ENCODE measurements at regions not wholly inside any gene's neighbourhood (a gene's known extent, or its start where the extent isn't known, plus 50 kb on each side); places are given as distances from the start of the nearest gene placed in this dataset.

DNA sequence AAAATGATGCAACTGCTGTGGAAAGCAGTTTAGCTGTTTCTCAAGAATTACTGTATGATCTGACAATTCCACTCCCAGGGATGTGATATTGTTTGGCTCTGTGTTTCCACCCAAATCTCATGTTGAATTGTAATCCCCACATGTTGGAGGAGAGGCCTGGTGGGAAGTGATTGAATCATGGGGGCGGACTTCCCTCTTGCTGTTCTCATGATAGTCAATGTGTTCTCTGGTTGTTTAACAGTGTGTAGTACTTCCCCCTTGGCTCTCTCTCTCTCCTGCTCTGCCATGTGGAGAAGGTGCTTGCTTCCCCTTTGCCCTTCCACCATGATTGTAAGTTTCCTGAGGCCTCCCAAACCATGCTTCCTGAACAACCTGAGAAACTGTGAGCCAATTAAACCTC lies 93.4 kb upstream of the CPM start:
- Histone ChIP-seq H3K27me3 (ENCODE audit: control insufficient read depth, insufficient read depth, low read length) (no peaks in the 10 kb centered on the region), H3K4me3 (ENCODE audit: low read depth, low read length) (no peak overlapping the region), H3K36me3 (ENCODE audit: control insufficient read depth, insufficient read depth, low read length) (no peaks in the 10 kb centered on the region)
- DNase-seq (ENCODE audit: low read depth): no peak
- TF ChIP-seq, protein P1, sequence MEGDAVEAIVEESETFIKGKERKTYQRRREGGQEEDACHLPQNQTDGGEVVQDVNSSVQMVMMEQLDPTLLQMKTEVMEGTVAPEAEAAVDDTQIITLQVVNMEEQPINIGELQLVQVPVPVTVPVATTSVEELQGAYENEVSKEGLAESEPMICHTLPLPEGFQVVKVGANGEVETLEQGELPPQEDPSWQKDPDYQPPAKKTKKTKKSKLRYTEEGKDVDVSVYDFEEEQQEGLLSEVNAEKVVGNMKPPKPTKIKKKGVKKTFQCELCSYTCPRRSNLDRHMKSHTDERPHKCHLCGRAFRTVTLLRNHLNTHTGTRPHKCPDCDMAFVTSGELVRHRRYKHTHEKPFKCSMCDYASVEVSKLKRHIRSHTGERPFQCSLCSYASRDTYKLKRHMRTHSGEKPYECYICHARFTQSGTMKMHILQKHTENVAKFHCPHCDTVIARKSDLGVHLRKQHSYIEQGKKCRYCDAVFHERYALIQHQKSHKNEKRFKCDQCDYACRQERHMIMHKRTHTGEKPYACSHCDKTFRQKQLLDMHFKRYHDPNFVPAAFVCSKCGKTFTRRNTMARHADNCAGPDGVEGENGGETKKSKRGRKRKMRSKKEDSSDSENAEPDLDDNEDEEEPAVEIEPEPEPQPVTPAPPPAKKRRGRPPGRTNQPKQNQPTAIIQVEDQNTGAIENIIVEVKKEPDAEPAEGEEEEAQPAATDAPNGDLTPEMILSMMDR (IDR thresholded peaks at IDR 0.05; ENCODE audit: insufficient read depth, low read depth, low read length): no peak
- POLR2A ChIA-PET: no interaction called here
- CTCF ChIA-PET: no interaction called here

- ChIA-PET CTCF (interaction anchor here (1.4 kb wide), 1 partner anchor 10 kb away, joined by 5 read pairs; no protein-coding TSS in a partner anchor), POLR2A (no interaction called here)
- TF ChIP-seq, protein P1 (IDR thresholded peaks at IDR 0.05; ENCODE audit: insufficient read depth, low read depth, low read length): no peak
- H3K4me3 ChIP-seq (ENCODE audit: low read depth, low read length): no peak overlapping the region
- DNase-seq (ENCODE audit: low read depth): no peak
- no peaks in the 10 kb centered on the region for H3K27me3 ChIP-seq (ENCODE audit: control insufficient read depth, insufficient read depth, low read length)
- H3K36me3 ChIP-seq (ENCODE audit: control insufficient read depth, insufficient read depth, low read length): no peaks in the 10 kb centered on the region
These were observed 94.5 kb upstream of the CPM start for GRCh38 chr12:69027411-69027881.

GRCh38 chr12:69028941-69029729 lies 96.2 kb upstream of the CPM start:
- Histone ChIP-seq H3K27me3 (ENCODE audit: control insufficient read depth, insufficient read depth, low read length) (no peaks in the 10 kb centered on the region), H3K36me3 (ENCODE audit: control insufficient read depth, insufficient read depth, low read length) (no peaks in the 10 kb centered on the region), H3K4me3 (ENCODE audit: low read depth, low read length) (no peak overlapping the region)
- ChIA-PET POLR2A (no interaction called here), CTCF (interaction anchor here (1.0 to 1.4 kb wide), 2 partner anchors 8 to 11 kb away, joined by 4 to 5 read pairs; no protein-coding TSS in a partner anchor)
- TF ChIP-seq, protein P1 (IDR thresholded peaks at IDR 0.05; ENCODE audit: insufficient read depth, low read depth, low read length): no peak
- DNase-seq (ENCODE audit: low read depth): no peak

GRCh38 chr12:69030321-69030720 lies 97.3 kb upstream of the CPM start:
- POLR2A ChIA-PET: no interaction called here
- TF ChIP-seq, protein P1 (IDR thresholded peaks at IDR 0.05; ENCODE audit: insufficient read depth, low read depth, low read length): no peak
- CTCF ChIA-PET: no interaction called here
- H3K36me3 ChIP-seq (ENCODE audit: control insufficient read depth, insufficient read depth, low read length): no peaks in the 10 kb centered on the region
- no peaks in the 10 kb centered on the region for H3K27me3 ChIP-seq (ENCODE audit: control insufficient read depth, insufficient read depth, low read length)
- no peak overlapping the region for H3K4me3 ChIP-seq (ENCODE audit: low read depth, low read length)
- DNase-seq (ENCODE audit: low read depth): no peak

GRCh38 chr12:69036533-69036932 lies 103.6 kb upstream of the CPM start:
- CTCF ChIA-PET: interaction anchor here (1.5 kb wide), 1 partner anchor 8 kb away, joined by 5 read pairs; no protein-coding TSS in a partner anchor
- POLR2A ChIA-PET: no interaction called here
- TF ChIP-seq, protein P1 (IDR thresholded peaks at IDR 0.05; ENCODE audit: insufficient read depth, low read depth, low read length): no peak
- DNase-seq (ENCODE audit: low read depth): no peak
- H3K4me3 ChIP-seq (ENCODE audit: low read depth, low read length): no peak overlapping the region
- no peaks in the 10 kb centered on the region for H3K36me3 ChIP-seq (ENCODE audit: control insufficient read depth, insufficient read depth, low read length)
- no peaks in the 10 kb centered on the region for H3K27me3 ChIP-seq (ENCODE audit: control insufficient read depth, insufficient read depth, low read length)
